Stimulated activated CD4-positive, alpha-beta T cell treated with anti-CD3 and anti-CD28 coated beads, TNF-alpha, amount 100 ng/mL, for 1 hour (primary cell): ENCODE measurements at regions not wholly inside any gene's neighbourhood (a gene's known extent, or its start where the extent isn't known, plus 50 kb on each side); places are given as distances from the start of the nearest gene placed in this dataset.
"Not testable (repeated sequence)": the region's sequence is repeated elsewhere in the genome, so short reads cannot be mapped to it uniquely, and the experiment has no call there.

ENCODE experiments used
- DNase-seq, 3 donors: peaks; one replicate each; pipeline ENCODE4 v3.0.0-alpha.2; 2020; ENCODE audit warnings: low read depth in 3 of 3, low spot score in 1 of 3

GRCh38 chr12:107144441-107144840 is 51.1 kb upstream of the CRY1 start:
- no peak for DNase-seq

- DNase-seq, result no peak
Observed at GRCh38 chr12:107144990-107145389, 51.6 kb upstream of the CRY1 start.

- no peak for DNase-seq
Observed at GRCh38 chr12:107145397-107145796, 52.0 kb upstream of the CRY1 start.

GRCh38 chr12:107148107-107148506 is 54.8 kb upstream of the CRY1 start:
- no peak for DNase-seq

- no peak for DNase-seq
Observed at GRCh38 chr12:107152315-107152714, 59.0 kb upstream of the CRY1 start.

- no peak for DNase-seq
Observed at GRCh38 chr12:107159384-107159900, 66.1 kb upstream of the CRY1 start.

- no peak for DNase-seq
Observed at GRCh38 chr12:107163413-107163812, 70.1 kb upstream of the CRY1 start.

- no peak for DNase-seq
Observed at GRCh38 chr12:107164392-107164791, 71.0 kb upstream of the CRY1 start.

- DNase-seq, result no peak
Observed at GRCh38 chr12:107165581-107165980, 72.2 kb upstream of the CRY1 start.

- no peak for DNase-seq
Observed at GRCh38 chr12:107167756-107168155, 74.4 kb upstream of the CRY1 start.

- no peak for DNase-seq
Observed at GRCh38 chr12:107169200-107169599, 75.9 kb upstream of the CRY1 start.

GRCh38 chr12:107178776-107179175 is 85.4 kb upstream of the CRY1 start:
- DNase-seq, result no peak

GRCh38 chr12:107179871-107180270 is 86.5 kb upstream of the CRY1 start:
- no peak for DNase-seq

GRCh38 chr12:107180272-107180671 is 86.9 kb upstream of the CRY1 start:
- no peak for DNase-seq

GRCh38 chr12:107184359-107184930 is 91.1 kb upstream of the CRY1 start:
- DNase-seq, result no peak

GRCh38 chr12:107196681-107197080 is 103.3 kb upstream of the CRY1 start:
- DNase-seq, result no peak

GRCh38 chr12:107200394-107200793 is 107.0 kb upstream of the CRY1 start:
- DNase-seq, result no peak

GRCh38 chr12:107207931-107208525 is 114.7 kb upstream of the CRY1 start:
- DNase-seq, result no peak

GRCh38 chr12:107209700-107210099 is 116.4 kb upstream of the CRY1 start:
- not testable (repeated sequence) for DNase-seq

GRCh38 chr12:107214373-107214773 is 121.0 kb upstream of the CRY1 start:
- DNase-seq, result not testable (repeated sequence)

- not testable (repeated sequence) for DNase-seq
Observed at GRCh38 chr12:107216411-107216810, 123.1 kb upstream of the CRY1 start.

GRCh38 chr12:107219301-107219700 is 126.0 kb upstream of the CRY1 start:
- no peak for DNase-seq

GRCh38 chr12:107221913-107222312 is 128.6 kb upstream of the CRY1 start:
- no peak for DNase-seq
